MM.1S (cell line): ENCODE measurements at regions not wholly inside any gene's neighbourhood (a gene's known extent, or its start where the extent isn't known, plus 50 kb on each side); places are given as distances from the start of the nearest gene placed in this dataset.
"Not testable (repeated sequence)": the region's sequence is repeated elsewhere in the genome, so short reads cannot be mapped to it uniquely, and the experiment has no call there.

Experiments used
- DNase-seq: peaks from one replicate; pipeline ENCODE4 v3.0.0-alpha.2; 2015
- H2AFZ ChIP-seq: fragments of 300-600 bp; sonication (generic); 2 replicates; pipeline ENCODE4 v1.6.0; 2016; ENCODE audit warnings: antibody characterized with exemption, low read length
- H3F3A ChIP-seq: fragments of 300-600 bp; sonication (generic); 2 replicates; pipeline ENCODE4 v1.6.1; 2016; ENCODE audit warnings: mild to moderate bottlenecking, antibody characterized with exemption, low read length, moderate library complexity, mixed read lengths; ENCODE audit not compliant: insufficient read depth
- H3K27ac ChIP-seq: fragments of 300-600 bp; sonication (generic); 2 replicates; pipeline ENCODE4 v1.5.1; 2016; ENCODE audit warnings: mild to moderate bottlenecking, low read length
- H3K27me3 ChIP-seq: fragments of 300-600 bp; sonication (generic); replicated peaks from 2 replicates; pipeline ENCODE4 v1.6.0; 2016; ENCODE audit warnings: low read length; ENCODE audit not compliant: insufficient read depth
- H3K36me3 ChIP-seq: fragments of 300-600 bp; sonication (generic); replicated peaks from 2 replicates; pipeline ENCODE4 v1.6.1; 2016; ENCODE audit warnings: mild to moderate bottlenecking, low read length, mixed read lengths; ENCODE audit not compliant: insufficient read depth
- H3K4me1 ChIP-seq: fragments of 300-600 bp; sonication (generic); 2 replicates; pipeline ENCODE4 v1.6.1; 2016; ENCODE audit warnings: low read length, mixed read lengths
- H3K4me2 ChIP-seq: fragments of 300-600 bp; sonication (generic); 2 replicates; pipeline ENCODE4 v1.6.0; 2016; ENCODE audit warnings: low read depth, low read length
- H3K4me3 ChIP-seq: fragments of 300-600 bp; sonication (generic); 2 replicates; pipeline ENCODE4 v1.5.1; 2016; ENCODE audit warnings: low read length, mixed read lengths
- H3K79me2 ChIP-seq: fragments of 300-600 bp; sonication (generic); 2 replicates; pipeline ENCODE4 v1.6.1; 2016; ENCODE audit warnings: mixed run types, low read length, mixed read lengths
- H3K9ac ChIP-seq: fragments of 300-600 bp; sonication (generic); 2 replicates; pipeline ENCODE4 v1.6.1; 2016; ENCODE audit warnings: low read length, mixed read lengths
- H3K9me2 ChIP-seq: fragments of 300-600 bp; sonication (generic); replicated peaks from 2 replicates; pipeline ENCODE4 v1.6.1; 2016; ENCODE audit warnings: mild to moderate bottlenecking, low read length, mixed read lengths; ENCODE audit not compliant: insufficient read depth
- H3K9me3 ChIP-seq: fragments of 300-600 bp; sonication (generic); replicated peaks from 2 replicates; pipeline ENCODE4 v1.6.1; 2016; ENCODE audit warnings: mild to moderate bottlenecking, low read length, mixed read lengths; ENCODE audit not compliant: insufficient read depth
- H4K20me1 ChIP-seq: fragments of 300-600 bp; sonication (generic); 2 replicates; pipeline ENCODE4 v1.6.1; 2016; ENCODE audit warnings: mild to moderate bottlenecking, low read length, moderate library complexity, mixed read lengths; ENCODE audit not compliant: insufficient read depth
- EZH2 ChIP-seq: fragments of 300-600 bp; sonication (generic); optimal IDR thresholded peaks from 2 replicates; pipeline ENCODE3; 2017; ENCODE audit warnings: low read depth, mild to moderate bottlenecking, antibody characterized with exemption, low read length, mixed read lengths
- EZH2phosphoT487 ChIP-seq: fragments of 300-600 bp; sonication (generic); IDR thresholded peaks from 2 replicates; pipeline ENCODE4 v1.6.1; 2018; ENCODE audit warnings: antibody characterized with exemption, low read length
- TF ChIP-seq, protein P1 (sequence below): fragments of 300-600 bp; sonication (generic); IDR thresholded peaks from 2 replicates; pipeline ENCODE4 v1.5.1; 2016; ENCODE audit warnings: antibody characterized with exemption, low read length, mixed read lengths

DNA sequence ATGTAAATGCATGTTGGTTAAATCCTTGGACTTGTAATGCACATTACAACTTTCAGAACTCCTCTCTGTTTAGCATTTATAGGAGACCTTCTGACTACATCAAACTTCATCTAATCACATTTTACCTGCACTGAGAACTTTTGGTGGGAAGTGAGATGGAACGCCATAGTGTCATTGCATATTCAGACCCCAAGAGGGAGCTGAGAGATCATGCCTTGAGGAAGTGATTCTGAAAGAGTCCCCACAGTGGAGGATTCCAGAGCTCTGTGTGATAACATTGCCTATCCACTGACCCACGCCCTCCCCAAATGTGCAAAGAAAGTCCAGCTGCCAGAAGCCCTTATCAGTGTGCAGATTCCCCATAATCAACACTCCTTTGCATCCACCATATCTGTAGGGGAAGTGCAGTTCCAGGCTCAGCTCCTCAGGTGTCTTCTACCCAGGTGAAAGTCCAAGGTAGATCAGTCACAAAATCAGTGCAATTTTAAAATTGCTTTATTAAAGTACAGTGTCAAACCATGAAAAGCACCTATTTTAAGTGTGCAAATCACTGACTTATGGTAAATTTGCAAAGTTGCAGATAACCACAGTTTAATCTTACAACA, 212.4 kb downstream of the RPIA start:
- Histone ChIP-seq H3F3A (no peaks in the 10 kb centered on the region), H3K79me2 (no peaks in the 10 kb centered on the region), H3K27me3 (no peaks in the 10 kb centered on the region), H3K4me2 (no peak overlapping the region), H3K9me2 (no peaks in the 10 kb centered on the region), H3K4me3 (no peak overlapping the region), H3K9me3 (no peaks in the 10 kb centered on the region), H3K9ac (no peak overlapping the region), H3K4me1 (no peaks in the 10 kb centered on the region), H3K27ac (no peak overlapping the region), H3K36me3 (no peaks in the 10 kb centered on the region), H4K20me1 (no peaks in the 10 kb centered on the region), H2AFZ (peak overlapping the region; percentile 40; the same call in 1 of the 2 replicates)
- TF ChIP-seq EZH2: no peak
- TF ChIP-seq, protein P1, sequence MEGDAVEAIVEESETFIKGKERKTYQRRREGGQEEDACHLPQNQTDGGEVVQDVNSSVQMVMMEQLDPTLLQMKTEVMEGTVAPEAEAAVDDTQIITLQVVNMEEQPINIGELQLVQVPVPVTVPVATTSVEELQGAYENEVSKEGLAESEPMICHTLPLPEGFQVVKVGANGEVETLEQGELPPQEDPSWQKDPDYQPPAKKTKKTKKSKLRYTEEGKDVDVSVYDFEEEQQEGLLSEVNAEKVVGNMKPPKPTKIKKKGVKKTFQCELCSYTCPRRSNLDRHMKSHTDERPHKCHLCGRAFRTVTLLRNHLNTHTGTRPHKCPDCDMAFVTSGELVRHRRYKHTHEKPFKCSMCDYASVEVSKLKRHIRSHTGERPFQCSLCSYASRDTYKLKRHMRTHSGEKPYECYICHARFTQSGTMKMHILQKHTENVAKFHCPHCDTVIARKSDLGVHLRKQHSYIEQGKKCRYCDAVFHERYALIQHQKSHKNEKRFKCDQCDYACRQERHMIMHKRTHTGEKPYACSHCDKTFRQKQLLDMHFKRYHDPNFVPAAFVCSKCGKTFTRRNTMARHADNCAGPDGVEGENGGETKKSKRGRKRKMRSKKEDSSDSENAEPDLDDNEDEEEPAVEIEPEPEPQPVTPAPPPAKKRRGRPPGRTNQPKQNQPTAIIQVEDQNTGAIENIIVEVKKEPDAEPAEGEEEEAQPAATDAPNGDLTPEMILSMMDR: peak; percentile 94
- peak; percentile 63 for DNase-seq

DNA sequence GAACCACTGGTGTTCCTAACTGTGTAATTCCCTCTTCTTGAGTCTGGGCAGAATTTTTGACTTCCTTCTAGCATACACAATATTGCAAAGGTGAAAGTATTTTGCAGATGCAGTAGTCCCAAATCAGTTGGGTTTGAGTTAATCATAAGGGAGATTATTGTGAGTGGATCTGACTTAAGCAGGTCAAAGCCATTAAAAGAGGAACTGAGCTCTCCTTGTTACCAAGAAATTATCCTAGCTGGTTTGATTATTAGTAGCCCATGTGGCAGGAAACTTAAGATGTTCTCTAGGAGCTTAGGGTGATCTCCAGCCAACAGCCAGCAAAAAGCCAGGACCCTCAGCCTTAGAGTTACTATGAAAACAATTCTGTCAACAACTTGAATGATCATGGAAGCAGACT, 221.8 kb downstream of the RPIA start:
- Histone ChIP-seq H3K9me3 (no peaks in the 10 kb centered on the region), H3K9ac (no peak overlapping the region), H4K20me1 (no peaks in the 10 kb centered on the region), H2AFZ (no peak overlapping the region), H3K27ac (no peak overlapping the region), H3K4me1 (no peaks in the 10 kb centered on the region), H3K79me2 (no peaks in the 10 kb centered on the region), H3K4me3 (no peak overlapping the region), H3K36me3 (no peaks in the 10 kb centered on the region), H3K4me2 (no peak overlapping the region), H3K27me3 (no peaks in the 10 kb centered on the region), H3F3A (no peaks in the 10 kb centered on the region), H3K9me2 (no peaks in the 10 kb centered on the region)
- no peak for TF ChIP-seq EZH2
- no peak for TF ChIP-seq EZH2phosphoT487
- TF ChIP-seq, protein P1: no peak
- no peak for DNase-seq

DNA sequence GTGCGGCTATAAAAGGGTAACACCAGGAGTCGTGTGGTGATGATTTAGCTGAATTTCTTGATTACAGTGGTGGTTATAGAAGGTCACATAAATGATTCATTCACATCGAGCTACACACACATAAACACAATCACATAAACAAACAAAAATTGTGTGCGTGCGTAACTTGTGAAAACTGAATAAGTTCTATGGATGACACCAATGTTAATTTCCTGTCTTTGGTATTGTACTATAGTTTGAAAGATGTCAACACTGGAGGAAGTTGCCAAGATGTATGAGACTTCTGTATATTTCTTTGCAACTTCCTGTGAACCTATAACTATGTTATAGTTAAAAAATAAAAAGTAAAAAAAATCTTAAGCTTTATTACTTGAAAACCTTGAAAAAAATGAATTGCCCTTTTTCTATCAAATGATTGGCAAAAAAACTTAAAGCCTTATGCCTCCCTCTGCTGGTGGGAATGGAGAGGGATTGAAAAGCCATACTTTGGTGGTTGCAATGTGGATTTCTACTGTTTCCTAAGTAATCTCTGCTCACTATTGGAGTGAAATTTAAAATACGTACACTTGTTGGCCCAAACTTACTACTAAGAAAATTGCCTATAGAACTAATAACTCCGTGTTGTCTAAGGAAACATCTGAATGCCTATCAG, 227.7 kb downstream of the RPIA start:
- H3K9me2 ChIP-seq: no peaks in the 10 kb centered on the region
- no peak overlapping the region for H3K9ac ChIP-seq
- no peak overlapping the region for H3K27ac ChIP-seq
- TF ChIP-seq EZH2: no peak
- TF ChIP-seq, protein P1: peak; percentile 71
- H3K9me3 ChIP-seq: no peaks in the 10 kb centered on the region
- peak; percentile 39 for DNase-seq
- H3K4me3 ChIP-seq: no peak overlapping the region
- H3K4me1 ChIP-seq: no peaks in the 10 kb centered on the region
- H2AFZ ChIP-seq: no peak overlapping the region
- no peaks in the 10 kb centered on the region for H4K20me1 ChIP-seq
- no peaks in the 10 kb centered on the region for H3K27me3 ChIP-seq
- H3K36me3 ChIP-seq: no peaks in the 10 kb centered on the region
- H3F3A ChIP-seq: no peaks in the 10 kb centered on the region
- no peak overlapping the region for H3K4me2 ChIP-seq
- no peaks in the 10 kb centered on the region for H3K79me2 ChIP-seq

DNA sequence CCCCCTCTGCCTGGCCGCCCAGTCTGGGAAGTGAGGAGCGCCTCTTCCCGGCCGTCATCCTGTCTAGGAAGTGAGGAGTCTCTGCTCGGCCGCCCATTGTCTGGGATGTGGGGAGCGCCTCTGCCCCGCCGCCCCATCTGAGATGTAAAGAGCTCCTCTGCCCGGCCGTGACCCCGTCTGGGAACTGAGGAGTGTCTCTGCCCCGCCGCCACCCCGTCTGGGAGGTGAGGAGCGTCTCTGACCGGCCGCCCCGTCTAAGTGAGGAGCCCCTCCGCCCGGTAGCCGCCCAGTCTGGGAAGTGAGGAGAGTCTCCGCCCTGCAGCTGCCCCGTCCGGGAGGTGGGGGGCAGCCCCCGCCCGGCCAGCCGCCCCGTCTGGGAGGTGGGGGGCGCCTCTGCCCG, 228.9 kb downstream of the RPIA start:
- H3K4me3 ChIP-seq, H3K27ac ChIP-seq, H2AFZ ChIP-seq, H3K27me3 ChIP-seq, H3K4me1 ChIP-seq, H3K36me3 ChIP-seq, H3F3A ChIP-seq, H3K9me3 ChIP-seq, H3K79me2 ChIP-seq, H3K9ac ChIP-seq, DNase-seq, H3K4me2 ChIP-seq, H4K20me1 ChIP-seq, H3K9me2 ChIP-seq: not testable (repeated sequence)
